ENCODE measurements at regions not wholly inside any gene's neighbourhood (a gene's known extent, or its start where the extent isn't known, plus 50 kb on each side); places are given as distances from the start of the nearest gene placed in this dataset.
"Not testable (repeated sequence)": the region's sequence is repeated elsewhere in the genome, so short reads cannot be mapped to it uniquely, and the experiment has no call there.

- not testable (repeated sequence) for H3K4me1 Mint-ChIP-seq, H3K36me3 Mint-ChIP-seq, H3K4me3 Mint-ChIP-seq, H3K27ac Mint-ChIP-seq, H3K27me3 Mint-ChIP-seq, H3K9me3 Mint-ChIP-seq
Measured at GRCh38 chr15:55063970-55064369, 132.8 kb downstream of the RSL24D1 start.

GRCh38 chr15:55060836-55061235 is 135.9 kb downstream of the RSL24D1 start:
- H3K36me3 Mint-ChIP-seq = peaks cover 1% of the 10 kb centered on the region
- no peak overlapping the region for H3K4me3 Mint-ChIP-seq
- peaks cover 3% of the 10 kb centered on the region for H3K27me3 Mint-ChIP-seq
- no peak overlapping the region for H3K27ac Mint-ChIP-seq
- H3K4me1 Mint-ChIP-seq = no peaks in the 10 kb centered on the region
- peaks cover 0 to 8% (median 4%) of the 10 kb centered on the region in 3 donors for H3K9me3 Mint-ChIP-seq

GRCh38 chr15:55056500-55056899 is 140.2 kb downstream of the RSL24D1 start:
- no peaks in the 10 kb centered on the region for H3K9me3 Mint-ChIP-seq
- H3K27ac Mint-ChIP-seq = no peak overlapping the region
- H3K4me1 Mint-ChIP-seq = no peaks in the 10 kb centered on the region
- H3K27me3 Mint-ChIP-seq = peaks cover 3% of the 10 kb centered on the region
- no peak overlapping the region for H3K4me3 Mint-ChIP-seq
- no peaks in the 10 kb centered on the region for H3K36me3 Mint-ChIP-seq

GRCh38 chr15:55044162-55044561 is 152.6 kb downstream of the RSL24D1 start:
- H3K4me3 Mint-ChIP-seq = no peak overlapping the region

GRCh38 chr15:55037071-55037470 is 159.7 kb downstream of the RSL24D1 start:
- Mint-ChIP-seq H3K9me3 (no peaks in the 10 kb centered on the region), H3K4me1 (peaks cover 0 to 1% (median 0%) of the 10 kb centered on the region in 3 donors), H3K36me3 (no peaks in the 10 kb centered on the region), H3K27ac (no peak overlapping the region), H3K4me3 (no peak overlapping the region), H3K27me3 (peaks cover 2% of the 10 kb centered on the region)

More at GRCh38 chr15:55044162-55044561, 152.6 kb downstream of the RSL24D1 start:
- Mint-ChIP-seq H3K9me3 (no peaks in the 10 kb centered on the region), H3K27me3 (peaks cover 3% of the 10 kb centered on the region), H3K36me3 (peaks cover 1% of the 10 kb centered on the region), H3K27ac (no peak overlapping the region), H3K4me1 (peaks cover 0 to 4% (median 0%) of the 10 kb centered on the region in 3 donors)

- Mint-ChIP-seq H3K36me3 (no peaks in the 10 kb centered on the region), H3K9me3 (no peaks in the 10 kb centered on the region)
Measured at GRCh38 chr15:55035749-55036148, 161.0 kb downstream of the RSL24D1 start.

GRCh38 chr15:55033574-55033973 is 163.2 kb downstream of the RSL24D1 start:
- H3K27ac Mint-ChIP-seq = no peak overlapping the region
- H3K36me3 Mint-ChIP-seq = no peaks in the 10 kb centered on the region
- no peaks in the 10 kb centered on the region for H3K9me3 Mint-ChIP-seq
- peaks cover 4% of the 10 kb centered on the region for H3K27me3 Mint-ChIP-seq
- peaks cover 0 to 1% (median 0%) of the 10 kb centered on the region in 3 donors for H3K4me1 Mint-ChIP-seq
- H3K4me3 Mint-ChIP-seq = no peak overlapping the region

More at GRCh38 chr15:55035749-55036148, 161.0 kb downstream of the RSL24D1 start:
- no peak overlapping the region for H3K27ac Mint-ChIP-seq
- H3K4me3 Mint-ChIP-seq = no peak overlapping the region
- H3K27me3 Mint-ChIP-seq = peaks cover 4% of the 10 kb centered on the region
- H3K4me1 Mint-ChIP-seq = peaks cover 0 to 1% (median 0%) of the 10 kb centered on the region in 3 donors

- H3K4me3 Mint-ChIP-seq = no peak overlapping the region
- H3K27ac Mint-ChIP-seq = no peak overlapping the region
- H3K9me3 Mint-ChIP-seq = peaks cover 0 to 2% (median 0%) of the 10 kb centered on the region in 3 donors
- H3K36me3 Mint-ChIP-seq = no peaks in the 10 kb centered on the region
- peaks cover 8% of the 10 kb centered on the region for H3K27me3 Mint-ChIP-seq
- H3K4me1 Mint-ChIP-seq = peaks cover 0 to under 1% (median 0%) of the 10 kb centered on the region in 3 donors
Measured at GRCh38 chr15:55031727-55032126, 165.0 kb downstream of the RSL24D1 start.

- Mint-ChIP-seq H3K9me3 (peaks cover 0 to 2% (median 0%) of the 10 kb centered on the region in 3 donors), H3K4me1 (no peaks in the 10 kb centered on the region), H3K4me3 (no peak overlapping the region), H3K27ac (no peak overlapping the region), H3K36me3 (no peaks in the 10 kb centered on the region), H3K27me3 (peaks cover 8% of the 10 kb centered on the region)
Measured at GRCh38 chr15:55026381-55026780, 170.4 kb downstream of the RSL24D1 start.

- H3K27ac Mint-ChIP-seq = no peak overlapping the region
- H3K9me3 Mint-ChIP-seq = peaks cover 0 to 2% (median 0%) of the 10 kb centered on the region in 3 donors
- no peaks in the 10 kb centered on the region for H3K27me3 Mint-ChIP-seq
- H3K4me1 Mint-ChIP-seq = peaks cover 0 to 3% (median 0%) of the 10 kb centered on the region in 3 donors
- H3K36me3 Mint-ChIP-seq = no peaks in the 10 kb centered on the region
- H3K4me3 Mint-ChIP-seq = no peak overlapping the region
Measured at GRCh38 chr15:55017635-55018034, 179.1 kb downstream of the RSL24D1 start.

- Mint-ChIP-seq H3K4me1 (peaks cover 0 to 3% (median 0%) of the 10 kb centered on the region in 3 donors), H3K27me3 (no peaks in the 10 kb centered on the region), H3K4me3 (no peak overlapping the region), H3K9me3 (peaks cover 0 to 2% (median 0%) of the 10 kb centered on the region in 3 donors), H3K36me3 (no peaks in the 10 kb centered on the region), H3K27ac (no peak overlapping the region)
Measured at GRCh38 chr15:55016225-55016624, 180.5 kb downstream of the RSL24D1 start.

GRCh38 chr15:55015093-55015445 is 181.7 kb downstream of the RSL24D1 start:
- H3K4me3 Mint-ChIP-seq = no peak overlapping the region
- H3K27me3 Mint-ChIP-seq = no peaks in the 10 kb centered on the region
- peaks cover 0 to 2% (median 0%) of the 10 kb centered on the region in 3 donors for H3K9me3 Mint-ChIP-seq
- H3K36me3 Mint-ChIP-seq = no peaks in the 10 kb centered on the region
- no peak overlapping the region for H3K27ac Mint-ChIP-seq
- H3K4me1 Mint-ChIP-seq = peaks cover 0 to 3% (median 0%) of the 10 kb centered on the region in 3 donors

GRCh38 chr15:55014391-55015092 is 182.2 kb downstream of the RSL24D1 start:
- H3K27ac Mint-ChIP-seq = no peak overlapping the region
- H3K9me3 Mint-ChIP-seq = peaks cover 0 to 2% (median 0%) of the 10 kb centered on the region in 3 donors
- peaks cover 0 to 3% (median 0%) of the 10 kb centered on the region in 3 donors for H3K4me1 Mint-ChIP-seq
- H3K4me3 Mint-ChIP-seq = no peak overlapping the region
- no peaks in the 10 kb centered on the region for H3K27me3 Mint-ChIP-seq
- H3K36me3 Mint-ChIP-seq = no peaks in the 10 kb centered on the region

- H3K4me1 Mint-ChIP-seq = no peaks in the 10 kb centered on the region
- no peak overlapping the region for H3K27ac Mint-ChIP-seq
- H3K4me3 Mint-ChIP-seq = no peak overlapping the region
Measured at GRCh38 chr15:55008421-55008820, 188.3 kb downstream of the RSL24D1 start.

GRCh38 chr15:55007561-55007960 is 189.2 kb downstream of the RSL24D1 start:
- Mint-ChIP-seq H3K27me3 (no peaks in the 10 kb centered on the region), H3K4me1 (no peaks in the 10 kb centered on the region), H3K9me3 (peaks cover 0 to 2% (median 2%) of the 10 kb centered on the region in 3 donors), H3K27ac (no peak overlapping the region), H3K4me3 (no peak overlapping the region), H3K36me3 (no peaks in the 10 kb centered on the region)

More at GRCh38 chr15:55008421-55008820, 188.3 kb downstream of the RSL24D1 start:
- no peaks in the 10 kb centered on the region for H3K36me3 Mint-ChIP-seq
- H3K9me3 Mint-ChIP-seq = peaks cover 0 to 2% (median 2%) of the 10 kb centered on the region in 3 donors
- no peaks in the 10 kb centered on the region for H3K27me3 Mint-ChIP-seq

GRCh38 chr15:55005679-55006078 is 191.1 kb downstream of the RSL24D1 start:
- Mint-ChIP-seq H3K9me3 (peaks cover 0 to 6% (median 2%) of the 10 kb centered on the region in 3 donors), H3K4me3 (no peak overlapping the region), H3K4me1 (no peaks in the 10 kb centered on the region), H3K27ac (no peak overlapping the region), H3K27me3 (no peaks in the 10 kb centered on the region), H3K36me3 (no peaks in the 10 kb centered on the region)
